Urinary bladder (tissue), 3 donors: ENCODE measurements at regions not wholly inside any gene's neighbourhood (a gene's known extent, or its start where the extent isn't known, plus 50 kb on each side); places are given as distances from the start of the nearest gene placed in this dataset.

Experiments used
- DNase-seq: peaks from one replicate; pipeline ENCODE4 v3.0.0-alpha.2; 2015; ENCODE audit errors: extremely low spot score
- H3K27ac ChIP-seq: one replicate; pipeline ENCODE4 v1.5.1; 2013; ENCODE audit warnings: low read depth, mild to moderate bottlenecking, moderate library complexity
- H3K36me3 ChIP-seq: one replicate; pipeline ENCODE4 v1.6.1; 2013; ENCODE audit warnings: mild to moderate bottlenecking, moderate library complexity; ENCODE audit not compliant: insufficient read depth
- H3K4me1 ChIP-seq: one replicate; pipeline ENCODE4 v1.6.1; 2013; ENCODE audit warnings: mild to moderate bottlenecking, moderate library complexity; ENCODE audit not compliant: insufficient read depth
- H3K4me3 ChIP-seq: one replicate; pipeline ENCODE4 v1.5.1; 2013; ENCODE audit warnings: low read depth, low read length
- WGBS: extraction: QIAGEN DNeasy Blood & Tissue Kit; methylation state at CpG from one replicate; pipeline ENCODE4 v1.1.7; 2013; 5-methylcytosine and 5-hydroxymethylcytosine counted together
- donor health status: healthy with polysubstance abuse.
- donor health status: healthy.

- H3K36me3 ChIP-seq: no peaks in the 10 kb centered on the region
These were observed 460.1 kb upstream of the MANEA start for GRCh38 chr6:95117236-95117635.

DNA sequence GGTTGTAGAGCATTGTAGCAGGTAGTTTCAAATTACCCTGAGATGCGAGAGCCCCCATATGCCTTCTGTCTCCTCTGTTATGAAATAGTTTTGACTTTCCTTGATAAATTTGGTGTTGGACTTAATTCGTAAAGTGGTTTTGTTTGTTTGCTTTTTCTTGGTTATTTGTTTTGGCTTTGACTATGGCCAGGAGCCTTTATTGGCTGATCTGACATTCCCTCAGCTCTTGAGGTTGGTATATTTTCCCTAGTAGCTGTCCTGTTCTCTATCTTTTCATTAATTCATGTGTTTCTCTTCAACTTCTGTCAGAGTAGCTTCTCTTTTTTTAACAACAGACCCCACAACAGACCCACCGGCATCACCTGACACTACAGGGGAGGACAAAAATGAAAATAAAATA lies 457.4 kb upstream of the MANEA start:
- H3K36me3 ChIP-seq: no peaks in the 10 kb centered on the region
- H3K27ac ChIP-seq: no peak overlapping the region
- H3K4me3 ChIP-seq: no peak overlapping the region
- 79% methylated on average over 3 of the region's 3 CpGs for WGBS
- no peak for DNase-seq
- H3K4me1 ChIP-seq: no peaks in the 10 kb centered on the region

More at GRCh38 chr6:95117236-95117635, 460.1 kb upstream of the MANEA start:
- H3K27ac ChIP-seq: no peak overlapping the region
- H3K4me1 ChIP-seq: no peaks in the 10 kb centered on the region
- DNase-seq: no peak
- no peak overlapping the region for H3K4me3 ChIP-seq

- DNase-seq: no peak
- H3K36me3 ChIP-seq: no peaks in the 10 kb centered on the region
- H3K4me3 ChIP-seq: no peak overlapping the region
- WGBS: 28% methylated on average over 4 of the region's 4 CpGs
- no peak overlapping the region for H3K27ac ChIP-seq
- H3K4me1 ChIP-seq: no peaks in the 10 kb centered on the region
These were observed 456.4 kb upstream of the MANEA start for GRCh38 chr6:95120984-95121383.

- no peak overlapping the region for H3K4me3 ChIP-seq
- H3K27ac ChIP-seq: no peak overlapping the region
- no peak for DNase-seq
- H3K4me1 ChIP-seq: no peaks in the 10 kb centered on the region
- WGBS: 79% methylated on average over 3 of the region's 3 CpGs
- H3K36me3 ChIP-seq: no peaks in the 10 kb centered on the region
These were observed 450.1 kb upstream of the MANEA start for GRCh38 chr6:95127261-95127660.

DNA sequence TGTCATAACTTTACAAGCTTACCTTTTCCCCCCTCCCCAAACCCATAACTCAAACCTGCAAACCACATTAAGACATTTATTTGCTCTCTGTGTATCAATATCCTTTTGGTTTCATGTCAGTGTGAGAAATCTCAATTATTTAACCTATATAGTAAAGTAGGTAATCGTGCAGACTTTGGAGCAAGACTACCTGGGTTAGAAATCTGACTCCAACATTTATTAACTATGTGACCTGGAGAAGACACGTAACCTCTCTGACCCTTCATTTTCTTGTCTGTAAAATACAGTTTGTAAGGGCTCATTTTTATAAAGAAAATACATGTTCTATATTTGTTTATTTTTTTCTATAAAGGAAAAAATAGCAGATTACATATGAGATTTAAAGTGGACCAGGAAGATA lies 448.9 kb upstream of the MANEA start:
- Histone ChIP-seq H3K36me3 (no peaks in the 10 kb centered on the region), H3K4me1 (no peaks in the 10 kb centered on the region), H3K4me3 (no peak overlapping the region), H3K27ac (no peak overlapping the region)
- WGBS: 69% methylated on average over 2 of the region's 2 CpGs
- no peak for DNase-seq

- H3K4me1 ChIP-seq: no peaks in the 10 kb centered on the region
- 47% methylated on average over 2 of the region's 2 CpGs for WGBS
- DNase-seq: no peak
- H3K4me3 ChIP-seq: no peak overlapping the region
- H3K36me3 ChIP-seq: no peaks in the 10 kb centered on the region
- no peak overlapping the region for H3K27ac ChIP-seq
These were observed 448.4 kb upstream of the MANEA start for GRCh38 chr6:95128947-95129346.

DNA sequence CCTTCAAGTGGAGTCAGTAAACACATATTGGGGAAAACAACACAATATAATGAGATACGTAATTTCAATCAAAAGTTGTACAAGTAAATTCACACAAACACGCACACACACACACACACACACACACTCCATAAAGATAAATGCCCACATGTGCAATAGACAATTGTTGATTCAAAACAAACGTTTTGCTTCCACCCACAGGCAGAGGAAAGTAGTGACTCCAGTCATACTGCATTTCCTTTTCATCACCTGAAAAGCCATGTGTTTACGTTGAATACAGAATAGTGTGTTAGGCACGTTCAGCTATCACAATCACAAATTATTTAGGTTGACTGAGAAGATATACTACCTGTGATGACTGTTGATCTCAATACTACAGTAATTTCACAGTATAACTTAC lies 443.8 kb upstream of the MANEA start:
- no peak for DNase-seq

DNA sequence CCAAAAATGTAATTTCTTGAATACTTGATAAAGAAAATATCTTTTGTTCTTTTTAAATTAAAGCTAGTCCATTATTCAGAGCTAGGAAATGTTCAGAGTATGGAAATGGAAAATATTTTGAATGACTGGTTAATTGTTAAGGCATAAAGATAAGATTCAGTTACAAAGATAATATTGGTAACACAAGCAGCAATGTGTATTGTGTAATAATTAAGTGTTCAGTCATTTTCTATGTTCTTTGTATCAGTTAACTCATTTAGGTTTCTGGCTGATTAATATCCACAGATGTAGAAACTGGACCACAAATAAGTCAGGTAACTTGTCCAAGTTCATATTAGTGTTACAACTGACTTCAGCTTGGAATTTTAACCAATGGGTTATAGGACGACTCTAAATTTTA lies 442.2 kb upstream of the MANEA start:
- 66% methylated on average over 1 of the region's 1 CpG for WGBS
- H3K27ac ChIP-seq: no peak overlapping the region
- H3K36me3 ChIP-seq: no peaks in the 10 kb centered on the region
- DNase-seq: no peak
- H3K4me3 ChIP-seq: no peak overlapping the region
- no peaks in the 10 kb centered on the region for H3K4me1 ChIP-seq

More for the DNA sequence above, 443.8 kb upstream of the MANEA start:
- H3K36me3 ChIP-seq: no peaks in the 10 kb centered on the region
- no peak overlapping the region for H3K27ac ChIP-seq
- 28% methylated on average over 5 of the region's 5 CpGs for WGBS
- H3K4me1 ChIP-seq: no peaks in the 10 kb centered on the region
- no peak overlapping the region for H3K4me3 ChIP-seq

DNA sequence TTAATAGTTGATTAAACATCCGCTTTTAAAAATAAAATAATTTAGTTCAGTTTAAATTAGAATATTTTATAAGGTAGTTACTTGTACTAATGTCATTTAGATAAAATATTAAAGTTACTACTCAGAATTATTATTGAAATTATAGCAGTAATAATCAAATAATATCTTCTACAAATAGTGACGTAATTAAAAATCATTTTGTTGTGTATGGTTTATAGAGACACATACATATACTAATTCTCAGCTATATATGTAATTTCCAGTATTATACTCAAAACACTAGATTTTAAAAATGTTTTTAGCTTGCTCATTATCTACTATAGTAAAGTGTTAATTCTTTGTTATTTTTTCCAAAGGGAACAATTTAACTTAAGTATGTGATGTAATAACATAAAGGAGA lies 435.2 kb upstream of the MANEA start:
- WGBS: 84% methylated on average over 2 of the region's 2 CpGs

GRCh38 chr6:95142661-95143335 lies 434.5 kb upstream of the MANEA start:
- no peaks in the 10 kb centered on the region for H3K36me3 ChIP-seq
- H3K4me3 ChIP-seq: no peak overlapping the region
- no peak overlapping the region for H3K27ac ChIP-seq
- no peak for DNase-seq
- no peaks in the 10 kb centered on the region for H3K4me1 ChIP-seq
- WGBS: 38% methylated on average over 1 of the region's 1 CpG

More for the DNA sequence above, 435.2 kb upstream of the MANEA start:
- Histone ChIP-seq H3K4me1 (no peaks in the 10 kb centered on the region), H3K27ac (no peak overlapping the region), H3K36me3 (no peaks in the 10 kb centered on the region), H3K4me3 (no peak overlapping the region)
- DNase-seq: no peak

DNA sequence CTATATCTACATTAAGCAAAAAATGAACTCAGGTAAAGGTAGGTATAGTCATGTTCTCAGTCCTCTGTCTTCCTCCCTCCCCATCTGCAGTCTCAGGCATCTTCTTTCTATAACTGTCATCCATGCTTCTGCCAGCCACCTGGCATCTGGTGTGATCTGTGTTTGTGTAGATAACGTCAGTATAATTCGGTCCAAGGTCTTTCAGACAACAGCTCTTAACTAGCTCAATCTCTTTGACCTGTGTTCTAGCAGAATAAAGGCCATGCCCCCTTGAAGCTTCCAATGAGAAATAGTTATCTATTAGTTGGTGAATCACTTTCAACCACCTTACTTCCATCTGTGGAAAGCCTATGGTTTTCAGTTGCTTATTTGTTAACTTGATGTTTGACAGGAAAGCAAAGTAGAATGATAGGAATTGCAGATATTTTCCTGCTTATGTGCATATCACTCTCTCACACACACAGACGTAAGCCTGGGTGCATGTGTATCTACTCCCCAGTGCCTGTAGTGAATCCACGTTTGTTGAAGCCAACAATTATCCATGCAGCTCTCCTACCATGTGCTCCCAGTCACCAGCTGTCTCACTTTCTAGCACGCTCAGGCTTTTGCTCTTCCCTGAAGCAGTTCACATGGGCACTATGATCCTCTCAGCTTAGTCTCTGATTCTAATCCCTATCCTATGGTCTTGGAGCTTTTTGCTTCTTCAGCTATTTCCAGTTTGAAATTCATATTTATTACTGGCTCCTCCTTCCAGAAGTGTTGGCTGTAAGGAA lies 433.7 kb upstream of the MANEA start:
- WGBS: 31% methylated on average over 5 of the region's 5 CpGs
- H3K4me3 ChIP-seq: no peak overlapping the region
- H3K36me3 ChIP-seq: no peaks in the 10 kb centered on the region
- no peaks in the 10 kb centered on the region for H3K4me1 ChIP-seq
- no peak overlapping the region for H3K27ac ChIP-seq
- DNase-seq: no peak

DNA sequence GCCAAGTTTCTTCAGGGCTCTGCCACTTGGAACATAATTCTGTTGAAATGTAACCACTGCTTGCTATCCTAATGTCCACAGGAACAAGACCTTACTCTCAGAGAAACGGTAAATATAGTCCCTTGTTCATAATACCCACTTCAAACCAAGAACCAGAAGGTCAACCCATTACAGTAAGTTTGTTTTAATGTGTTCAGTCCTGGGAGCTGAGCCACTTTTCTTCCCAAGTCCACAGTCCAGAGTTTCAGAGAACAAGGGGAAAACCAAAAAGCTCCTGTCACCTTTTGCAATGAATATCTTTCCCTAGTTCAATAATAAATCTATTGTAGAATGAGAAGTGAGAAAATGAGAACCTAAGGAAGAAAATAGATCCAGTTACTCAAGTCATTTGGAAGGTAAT lies 431.9 kb upstream of the MANEA start:
- Histone ChIP-seq H3K4me3 (no peak overlapping the region), H3K4me1 (no peaks in the 10 kb centered on the region), H3K27ac (no peak overlapping the region), H3K36me3 (no peaks in the 10 kb centered on the region)
- no peak for DNase-seq
- WGBS: 52% methylated on average over 1 of the region's 1 CpG

DNA sequence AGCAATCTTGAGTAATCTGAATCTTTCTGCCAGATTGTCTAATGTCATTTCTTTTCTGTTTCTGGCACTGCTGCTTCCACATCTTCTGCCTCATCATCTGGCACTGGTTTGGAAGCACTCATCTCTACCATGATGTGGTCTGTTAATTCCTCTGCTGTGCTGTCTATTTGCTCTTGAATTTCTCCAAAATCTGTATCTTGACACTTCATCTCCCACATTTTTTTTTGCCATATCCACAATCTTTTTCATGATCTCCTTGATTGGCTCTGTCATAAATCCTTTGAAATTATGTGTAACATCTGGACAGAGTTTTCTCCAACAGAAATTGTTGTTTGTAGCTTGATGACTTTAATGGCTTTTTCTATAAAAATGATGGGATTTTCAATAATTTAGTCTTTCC lies 417.8 kb upstream of the MANEA start:
- Histone ChIP-seq H3K4me3 (no peak overlapping the region), H3K4me1 (no peaks in the 10 kb centered on the region), H3K27ac (no peak overlapping the region), H3K36me3 (no peaks in the 10 kb centered on the region)
- DNase-seq: no peak

GRCh38 chr6:95169775-95170174 lies 407.6 kb upstream of the MANEA start:
- Histone ChIP-seq H3K4me3 (no peak overlapping the region), H3K36me3 (no peaks in the 10 kb centered on the region), H3K27ac (no peak overlapping the region), H3K4me1 (no peaks in the 10 kb centered on the region)
- DNase-seq: no peak
- 31% methylated on average over 2 of the region's 2 CpGs for WGBS
